Suprapubic skin (tissue), 4 donors: ENCODE measurements at regions not wholly inside any gene's neighbourhood (a gene's known extent, or its start where the extent isn't known, plus 50 kb on each side); places are given as distances from the start of the nearest gene placed in this dataset.

Source experiments
- DNase-seq, 2 donors: peaks; one replicate each; pipeline ENCODE4 v3.0.0-alpha.2; 2019; ENCODE audit warnings: low spot score in 2 of 2
- H3K27ac ChIP-seq: fragments of 200-600 bp; sonication (generic); one replicate; pipeline ENCODE4 v1.5.1; 2019
- H3K27me3 ChIP-seq: fragments of 200-600 bp; sonication (generic); one replicate; pipeline ENCODE4 v1.5.1; 2019
- H3K36me3 ChIP-seq: fragments of 200-600 bp; sonication (generic); one replicate; pipeline ENCODE4 v1.5.1; 2019
- H3K4me1 ChIP-seq: fragments of 200-600 bp; sonication (generic); one replicate; pipeline ENCODE4 v1.5.1; 2019
- H3K4me3 ChIP-seq: fragments of 200-600 bp; sonication (generic); one replicate; pipeline ENCODE4 v1.5.1; 2019; ENCODE audit warnings: mild to moderate bottlenecking
- H3K9me3 ChIP-seq: fragments of 200-600 bp; sonication (generic); one replicate; pipeline ENCODE4 v1.5.1; 2019
- CTCF ChIP-seq, 2 donors: fragments of 200-600 bp in 1 of 2; fragments of 450-650 bp in 1 of 2; sonication (generic) in 1 of 2; IDR thresholded peaks; one replicate each; pipeline ENCODE4 v1.5.1; 2016 to 2019; ENCODE audit warnings: antibody characterized with exemption in 2 of 2, mild to moderate bottlenecking in 1 of 2, moderate library complexity in 1 of 2
- EP300 ChIP-seq: sonication (generic); formaldehyde crosslinking; IDR thresholded peaks from one replicate; pipeline ENCODE4 v1.6.1; 2017; ENCODE audit warnings: antibody characterized with exemption
- POLR2A ChIP-seq, 2 donors: fragments of 450-650 bp; IDR thresholded peaks; one replicate each; pipeline ENCODE4 v1.6.1; 2017; ENCODE audit warnings: antibody characterized with exemption in 2 of 2, mild to moderate bottlenecking in 2 of 2, moderate library complexity in 2 of 2
- POLR2AphosphoS5 ChIP-seq, 3 donors: sonication (generic); formaldehyde crosslinking; IDR thresholded peaks; one replicate each; pipeline ENCODE4 v1.6.1; 2017; ENCODE audit warnings: antibody characterized with exemption in 3 of 3
- WGBS: methylation state at CpG from one replicate; pipeline ENCODE4 v1.1.5; 2018; 5-methylcytosine and 5-hydroxymethylcytosine counted together

- H3K9me3 ChIP-seq = no peaks in the 10 kb centered on the region
- no peaks in the 10 kb centered on the region for H3K36me3 ChIP-seq
- H3K4me1 ChIP-seq = no peaks in the 10 kb centered on the region
- no peak overlapping the region for H3K27ac ChIP-seq
- DNase-seq = no peak
- H3K27me3 ChIP-seq = peaks cover 5% of the 10 kb centered on the region
- TF ChIP-seq POLR2A (IDR thresholded peaks at IDR 0.05) (no peak), EP300 (no peak), POLR2AphosphoS5 (IDR thresholded peaks at IDR 0.05) (no peak), CTCF (IDR thresholded peaks at IDR 0.05) (no peak)
- H3K4me3 ChIP-seq = no peak overlapping the region
- 82% methylated on average over 8 of the region's 8 CpGs for WGBS
These were observed 203.9 kb upstream of the GPR26 start for GRCh38 chr10:123462246-123462645.

- Histone ChIP-seq H3K9me3 (no peaks in the 10 kb centered on the region), H3K4me1 (no peaks in the 10 kb centered on the region), H3K27ac (no peak overlapping the region), H3K4me3 (no peak overlapping the region), H3K36me3 (no peaks in the 10 kb centered on the region), H3K27me3 (peaks cover 5% of the 10 kb centered on the region)
- no peak for DNase-seq
- 75% methylated on average over 4 of the region's 4 CpGs for WGBS
- TF ChIP-seq POLR2A (IDR thresholded peaks at IDR 0.05) (no peak), EP300 (no peak), POLR2AphosphoS5 (IDR thresholded peaks at IDR 0.05) (no peak), CTCF (IDR thresholded peaks at IDR 0.05) (no peak)
These were observed 203.4 kb upstream of the GPR26 start for GRCh38 chr10:123462756-123463155.

GRCh38 chr10:123463181-123463580, 203.0 kb upstream of the GPR26 start:
- Histone ChIP-seq H3K36me3 (no peaks in the 10 kb centered on the region), H3K4me3 (no peak overlapping the region), H3K9me3 (no peaks in the 10 kb centered on the region), H3K27ac (no peak overlapping the region), H3K4me1 (no peaks in the 10 kb centered on the region), H3K27me3 (peaks cover 5% of the 10 kb centered on the region)
- DNase-seq = no peak
- 71% methylated on average over 3 of the region's 3 CpGs for WGBS
- TF ChIP-seq EP300 (no peak), POLR2AphosphoS5 (IDR thresholded peaks at IDR 0.05) (no peak), POLR2A (IDR thresholded peaks at IDR 0.05) (no peak), CTCF (IDR thresholded peaks at IDR 0.05) (no peak)

- Histone ChIP-seq H3K9me3 (no peaks in the 10 kb centered on the region), H3K36me3 (no peaks in the 10 kb centered on the region), H3K4me1 (no peaks in the 10 kb centered on the region), H3K27me3 (peaks cover 5% of the 10 kb centered on the region), H3K4me3 (no peak overlapping the region), H3K27ac (no peak overlapping the region)
- no peak for DNase-seq
- WGBS = 85% methylated on average over 10 of the region's 10 CpGs
- TF ChIP-seq POLR2A (IDR thresholded peaks at IDR 0.05) (no peak), CTCF (IDR thresholded peaks at IDR 0.05) (no peak), EP300 (no peak), POLR2AphosphoS5 (IDR thresholded peaks at IDR 0.05) (no peak)
These were observed 202.5 kb upstream of the GPR26 start for GRCh38 chr10:123463698-123464097.

- DNase-seq = no peak
- H3K36me3 ChIP-seq = no peaks in the 10 kb centered on the region
- TF ChIP-seq POLR2AphosphoS5 (IDR thresholded peaks at IDR 0.05) = no peak
- no peak for TF ChIP-seq POLR2A (IDR thresholded peaks at IDR 0.05)
- no peak for TF ChIP-seq EP300
- no peak for TF ChIP-seq CTCF (IDR thresholded peaks at IDR 0.05)
- WGBS = 71% methylated on average over 3 of the region's 3 CpGs
- no peak overlapping the region for H3K4me3 ChIP-seq
- no peaks in the 10 kb centered on the region for H3K9me3 ChIP-seq
- no peak overlapping the region for H3K27ac ChIP-seq
- no peaks in the 10 kb centered on the region for H3K4me1 ChIP-seq
- peaks cover 5% of the 10 kb centered on the region for H3K27me3 ChIP-seq
These were observed 201.5 kb upstream of the GPR26 start for GRCh38 chr10:123464430-123465323.
